ENCODE measurements at regions not wholly inside any gene's neighbourhood (a gene's known extent, or its start where the extent isn't known, plus 50 kb on each side); places are given as distances from the start of the nearest gene placed in this dataset.
"Not testable (repeated sequence)": the region's sequence is repeated elsewhere in the genome, so short reads cannot be mapped to it uniquely, and the experiment has no call there.

- TF ChIP-seq CTCF, EP300, POLR2A (IDR thresholded peaks at IDR 0.05): not testable (repeated sequence)
These were observed 1199.0 kb downstream of the TYW1 start for GRCh38 chr7:68195642-68196041.
